Gastroesophageal sphincter (tissue), 3 donors: ENCODE measurements at regions not wholly inside any gene's neighbourhood (a gene's known extent, or its start where the extent isn't known, plus 50 kb on each side); places are given as distances from the start of the nearest gene placed in this dataset.

Experiments used
- CTCF ChIP-seq, 4 experiments: fragments of 200-600 bp in 2 of 4; fragments of 450-650 bp in 2 of 4; sonication (generic) in 1 of 4; IDR thresholded peaks; one replicate each; pipeline ENCODE4 v1.5.1; 2017 to 2019; ENCODE audit warnings: antibody characterized with exemption in 4 of 4, mild to moderate bottlenecking in 2 of 4, moderate library complexity in 2 of 4
- EP300 ChIP-seq: sonication (generic); formaldehyde crosslinking; IDR thresholded peaks from one replicate; pipeline ENCODE4 v1.6.1; 2017; ENCODE audit warnings: antibody characterized with exemption, mild to moderate bottlenecking
- POLR2A ChIP-seq, 2 donors: fragments of 450-650 bp; IDR thresholded peaks; one replicate each; pipeline ENCODE4 v1.6.1; 2017; ENCODE audit warnings: antibody characterized with exemption in 2 of 2, mild to moderate bottlenecking in 2 of 2, moderate library complexity in 1 of 2
- POLR2AphosphoS5 ChIP-seq: sonication (generic); formaldehyde crosslinking; IDR thresholded peaks from one replicate; pipeline ENCODE4 v1.6.1; 2017; ENCODE audit warnings: antibody characterized with exemption

DNA sequence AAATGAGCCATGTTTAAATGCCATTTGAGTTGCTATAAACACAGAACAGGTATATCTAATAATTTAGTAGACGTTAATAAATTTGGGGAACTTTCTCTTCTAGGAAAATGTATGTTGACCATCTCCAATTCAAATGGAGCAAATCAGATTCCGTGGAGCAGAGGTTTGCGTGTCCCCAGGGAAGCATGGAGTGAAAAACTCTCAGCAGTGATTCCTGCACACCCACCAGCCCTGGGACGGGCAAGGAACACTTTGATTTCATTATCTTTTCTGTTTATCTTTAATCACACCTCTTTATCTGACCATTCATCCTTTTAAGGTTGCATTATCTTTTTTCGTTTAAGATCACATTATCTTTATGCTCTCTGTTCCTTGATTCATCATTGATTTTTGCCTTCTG is 95.0 kb downstream of the RNASET2 start:
- TF ChIP-seq POLR2AphosphoS5 (no peak), CTCF (IDR thresholded peaks at IDR 0.05) (no peak), POLR2A (IDR thresholded peaks at IDR 0.05) (no peak), EP300 (no peak)
